ENCODE measurements at regions not wholly inside any gene's neighbourhood (a gene's known extent, or its start where the extent isn't known, plus 50 kb on each side); places are given as distances from the start of the nearest gene placed in this dataset.
"Not testable (repeated sequence)": the region's sequence is repeated elsewhere in the genome, so short reads cannot be mapped to it uniquely, and the experiment has no call there.

- not testable (repeated sequence) for H3K4me1 Mint-ChIP-seq (ENCODE audit: low read depth, unreplicated experiment); H3K4me3 Mint-ChIP-seq (ENCODE audit: unreplicated experiment); H3K27ac Mint-ChIP-seq (ENCODE audit: unreplicated experiment); H3K27me3 Mint-ChIP-seq (ENCODE audit: unreplicated experiment); H3K36me3 Mint-ChIP-seq (ENCODE audit: unreplicated experiment); H3K9me3 Mint-ChIP-seq (ENCODE audit: unreplicated experiment); DNase-seq
Measured at GRCh38 chr21:8377093-8377841, 2144.1 kb upstream of the TPTE start.

GRCh38 chr21:8380419-8381079 lies 2140.8 kb upstream of the TPTE start:
- H3K4me3 Mint-ChIP-seq (ENCODE audit: unreplicated experiment); H3K36me3 Mint-ChIP-seq (ENCODE audit: unreplicated experiment); H3K27ac Mint-ChIP-seq (ENCODE audit: unreplicated experiment); H3K9me3 Mint-ChIP-seq (ENCODE audit: unreplicated experiment); H3K4me1 Mint-ChIP-seq (ENCODE audit: low read depth, unreplicated experiment); DNase-seq; H3K27me3 Mint-ChIP-seq (ENCODE audit: unreplicated experiment): not testable (repeated sequence)

DNA sequence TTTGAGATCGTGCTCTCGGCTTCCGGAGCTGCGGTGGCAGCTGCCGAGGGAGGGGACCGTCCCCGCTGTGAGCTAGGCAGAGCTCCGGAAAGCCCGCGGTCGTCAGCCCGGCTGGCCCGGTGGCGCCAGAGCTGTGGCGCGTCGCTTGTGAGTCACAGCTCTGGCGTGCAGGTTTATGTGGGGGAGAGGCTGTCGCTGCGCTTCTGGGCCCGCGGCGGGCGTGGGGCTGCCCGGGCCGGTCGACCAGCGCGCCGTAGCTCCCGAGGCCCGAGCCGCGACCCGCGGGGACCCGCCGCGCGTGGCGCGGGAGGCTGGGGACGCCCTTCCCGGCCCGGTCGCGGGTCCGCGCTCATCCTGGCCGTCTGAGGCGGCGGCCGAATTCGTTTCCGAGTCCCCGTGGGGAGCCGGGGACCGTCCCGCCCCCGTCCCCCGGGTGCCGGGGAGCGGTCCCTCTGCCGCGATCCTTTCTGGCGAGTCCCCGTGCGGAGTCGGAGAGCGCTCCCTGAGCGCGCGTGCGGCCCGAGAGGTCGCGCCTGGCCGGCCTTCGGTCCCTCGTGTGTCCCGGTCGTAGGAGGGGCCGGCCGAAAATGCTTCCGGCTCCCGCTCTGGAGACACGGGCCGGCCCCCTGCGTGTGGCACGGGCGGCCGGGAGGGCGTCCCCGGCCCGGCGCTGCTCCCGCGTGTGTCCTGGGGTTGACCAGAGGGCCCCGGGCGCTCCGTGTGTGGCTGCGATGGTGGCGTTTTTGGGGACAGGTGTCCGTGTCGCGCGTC lies 2133.0 kb upstream of the TPTE start:
- H3K27me3 Mint-ChIP-seq (ENCODE audit: unreplicated experiment); H3K4me1 Mint-ChIP-seq (ENCODE audit: low read depth, unreplicated experiment); H3K9me3 Mint-ChIP-seq (ENCODE audit: unreplicated experiment); H3K4me3 Mint-ChIP-seq (ENCODE audit: unreplicated experiment); H3K27ac Mint-ChIP-seq (ENCODE audit: unreplicated experiment); DNase-seq; H3K36me3 Mint-ChIP-seq (ENCODE audit: unreplicated experiment): not testable (repeated sequence)

GRCh38 chr21:8388940-8389238 lies 2132.5 kb upstream of the TPTE start:
- H3K4me1 Mint-ChIP-seq (ENCODE audit: low read depth, unreplicated experiment); H3K36me3 Mint-ChIP-seq (ENCODE audit: unreplicated experiment); H3K27me3 Mint-ChIP-seq (ENCODE audit: unreplicated experiment); H3K4me3 Mint-ChIP-seq (ENCODE audit: unreplicated experiment); H3K27ac Mint-ChIP-seq (ENCODE audit: unreplicated experiment); DNase-seq; H3K9me3 Mint-ChIP-seq (ENCODE audit: unreplicated experiment): not testable (repeated sequence)

- not testable (repeated sequence) for DNase-seq; H3K9me3 Mint-ChIP-seq (ENCODE audit: unreplicated experiment); H3K27me3 Mint-ChIP-seq (ENCODE audit: unreplicated experiment); H3K27ac Mint-ChIP-seq (ENCODE audit: unreplicated experiment); H3K4me1 Mint-ChIP-seq (ENCODE audit: low read depth, unreplicated experiment); H3K36me3 Mint-ChIP-seq (ENCODE audit: unreplicated experiment); H3K4me3 Mint-ChIP-seq (ENCODE audit: unreplicated experiment)
Measured at GRCh38 chr21:8390550-8391171, 2130.7 kb upstream of the TPTE start.

DNA sequence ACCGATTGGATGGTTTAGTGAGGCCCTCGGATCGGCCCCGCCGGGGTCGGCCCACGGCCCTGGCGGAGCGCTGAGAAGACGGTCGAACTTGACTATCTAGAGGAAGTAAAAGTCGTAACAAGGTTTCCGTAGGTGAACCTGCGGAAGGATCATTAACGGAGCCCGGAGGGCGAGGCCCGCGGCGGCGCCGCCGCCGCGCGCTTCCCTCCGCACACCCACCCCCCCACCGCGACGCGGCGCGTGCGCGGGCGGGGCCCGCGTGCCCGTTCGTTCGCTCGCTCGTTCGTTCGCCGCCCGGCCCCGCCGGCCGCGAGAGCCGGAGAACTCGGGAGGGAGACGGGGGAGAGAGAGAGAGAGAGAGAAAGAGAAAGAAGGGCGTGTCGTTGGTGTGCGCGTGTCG lies 2127.0 kb upstream of the TPTE start:
- H3K27me3 Mint-ChIP-seq (ENCODE audit: unreplicated experiment); DNase-seq; H3K4me3 Mint-ChIP-seq (ENCODE audit: unreplicated experiment); H3K4me1 Mint-ChIP-seq (ENCODE audit: low read depth, unreplicated experiment); H3K9me3 Mint-ChIP-seq (ENCODE audit: unreplicated experiment); H3K36me3 Mint-ChIP-seq (ENCODE audit: unreplicated experiment); H3K27ac Mint-ChIP-seq (ENCODE audit: unreplicated experiment): not testable (repeated sequence)

GRCh38 chr21:8395992-8396391 lies 2125.4 kb upstream of the TPTE start:
- H3K4me1 Mint-ChIP-seq (ENCODE audit: low read depth, unreplicated experiment); H3K9me3 Mint-ChIP-seq (ENCODE audit: unreplicated experiment): not testable (repeated sequence)

GRCh38 chr21:8398870-8399437 lies 2122.4 kb upstream of the TPTE start:
- not testable (repeated sequence) for H3K27me3 Mint-ChIP-seq (ENCODE audit: unreplicated experiment); H3K36me3 Mint-ChIP-seq (ENCODE audit: unreplicated experiment); H3K27ac Mint-ChIP-seq (ENCODE audit: unreplicated experiment); H3K4me3 Mint-ChIP-seq (ENCODE audit: unreplicated experiment); H3K9me3 Mint-ChIP-seq (ENCODE audit: unreplicated experiment); DNase-seq; H3K4me1 Mint-ChIP-seq (ENCODE audit: low read depth, unreplicated experiment)

More at GRCh38 chr21:8395992-8396391, 2125.4 kb upstream of the TPTE start:
- H3K4me3 Mint-ChIP-seq (ENCODE audit: unreplicated experiment); H3K27ac Mint-ChIP-seq (ENCODE audit: unreplicated experiment); H3K36me3 Mint-ChIP-seq (ENCODE audit: unreplicated experiment); DNase-seq; H3K27me3 Mint-ChIP-seq (ENCODE audit: unreplicated experiment): not testable (repeated sequence)

- H3K4me1 Mint-ChIP-seq (ENCODE audit: low read depth, unreplicated experiment); H3K36me3 Mint-ChIP-seq (ENCODE audit: unreplicated experiment); H3K27me3 Mint-ChIP-seq (ENCODE audit: unreplicated experiment); H3K27ac Mint-ChIP-seq (ENCODE audit: unreplicated experiment); DNase-seq; H3K4me3 Mint-ChIP-seq (ENCODE audit: unreplicated experiment); H3K9me3 Mint-ChIP-seq (ENCODE audit: unreplicated experiment): not testable (repeated sequence)
Measured at GRCh38 chr21:8399866-8400265, 2121.5 kb upstream of the TPTE start.

GRCh38 chr21:8401799-8402198 lies 2119.6 kb upstream of the TPTE start:
- not testable (repeated sequence) for H3K27ac Mint-ChIP-seq (ENCODE audit: unreplicated experiment); H3K4me3 Mint-ChIP-seq (ENCODE audit: unreplicated experiment); H3K9me3 Mint-ChIP-seq (ENCODE audit: unreplicated experiment); H3K27me3 Mint-ChIP-seq (ENCODE audit: unreplicated experiment); H3K36me3 Mint-ChIP-seq (ENCODE audit: unreplicated experiment); H3K4me1 Mint-ChIP-seq (ENCODE audit: low read depth, unreplicated experiment); DNase-seq

DNA sequence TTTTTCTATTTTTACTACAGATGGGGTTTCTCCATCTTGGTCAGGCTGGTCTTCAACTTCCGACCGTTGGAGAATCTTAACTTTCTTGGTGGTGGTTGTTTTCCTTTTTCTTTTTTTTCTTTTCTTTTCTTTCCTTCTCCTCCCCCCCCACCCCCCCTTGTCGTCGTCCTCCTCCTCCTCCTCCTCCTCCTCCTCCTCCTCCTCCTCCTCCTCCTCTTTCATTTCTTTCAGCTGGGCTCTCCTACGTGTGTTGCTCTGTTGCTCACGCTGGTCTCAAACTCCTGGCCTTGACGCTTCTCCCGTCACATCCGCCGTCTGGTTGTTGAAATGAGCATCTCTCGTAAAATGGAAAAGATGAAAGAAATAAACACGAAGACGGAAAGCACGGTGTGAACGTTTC lies 2115.1 kb upstream of the TPTE start:
- not testable (repeated sequence) for H3K4me1 Mint-ChIP-seq (ENCODE audit: low read depth, unreplicated experiment); H3K27me3 Mint-ChIP-seq (ENCODE audit: unreplicated experiment); DNase-seq; H3K4me3 Mint-ChIP-seq (ENCODE audit: unreplicated experiment); H3K36me3 Mint-ChIP-seq (ENCODE audit: unreplicated experiment); H3K9me3 Mint-ChIP-seq (ENCODE audit: unreplicated experiment); H3K27ac Mint-ChIP-seq (ENCODE audit: unreplicated experiment)

All from glutamatergic neuron (in vitro differentiated cells).